Aorta (tissue), 5 donors: ENCODE measurements at regions not wholly inside any gene's neighbourhood (a gene's known extent, or its start where the extent isn't known, plus 50 kb on each side); places are given as distances from the start of the nearest gene placed in this dataset.

ENCODE experiments used
- ATAC-seq: fragments of 200-7000 bp; cut with Tn5 transposase; one replicate; pipeline ENCODE4 v1.9.1; 2022; ENCODE audit warnings: moderate library complexity; ENCODE audit not compliant: low FRiP score
- DNase-seq, 2 donors: peaks; one replicate each; pipeline ENCODE4 v3.0.0-alpha.2; 2020
- H3K27ac ChIP-seq, 2 donors: one replicate each; pipeline ENCODE4 v1.5.1; 2013; ENCODE audit warnings: low read length in 2 of 2, mild to moderate bottlenecking in 2 of 2, moderate library complexity in 2 of 2, control low read depth in 1 of 2, inconsistent platforms in 1 of 2, low read depth in 1 of 2
- H3K27me3 ChIP-seq, 2 donors: one replicate each; pipeline ENCODE4 v1.6.1; 2013; ENCODE audit warnings: control low read depth in 1 of 2, low read length in 1 of 2, mild to moderate bottlenecking in 1 of 2, moderate library complexity in 1 of 2; ENCODE audit not compliant: insufficient read depth in 2 of 2, control insufficient read depth in 1 of 2
- H3K36me3 ChIP-seq, 2 donors: one replicate each; pipeline ENCODE4 v1.6.1; 2013; ENCODE audit warnings: control low read depth in 1 of 2, low read length in 1 of 2, mild to moderate bottlenecking in 1 of 2; ENCODE audit not compliant: insufficient read depth in 2 of 2, control insufficient read depth in 1 of 2
- H3K4me1 ChIP-seq, 2 donors: one replicate each; pipeline ENCODE4 v1.6.1; 2013; ENCODE audit warnings: low read length in 2 of 2, control low read depth in 1 of 2, mild to moderate bottlenecking in 1 of 2, moderate library complexity in 1 of 2; ENCODE audit not compliant: insufficient read depth in 2 of 2, control insufficient read depth in 1 of 2
- H3K4me3 ChIP-seq, 2 donors: one replicate each; pipeline ENCODE4 v1.5.1; 2013; ENCODE audit warnings: low read length in 2 of 2, control low read depth in 1 of 2, mild to moderate bottlenecking in 1 of 2
- H3K9me3 ChIP-seq: one replicate; pipeline ENCODE4 v1.6.1; 2013; ENCODE audit warnings: mild to moderate bottlenecking, low read length; ENCODE audit not compliant: control insufficient read depth
- WGBS, 2 donors: extraction: QIAGEN DNeasy Blood & Tissue Kit; methylation state at CpG; one replicate each; pipeline ENCODE4 v1.1.7; 2013; 5-methylcytosine and 5-hydroxymethylcytosine counted together
- intact Hi-C, 2 donors: fragments of 100-400 bp; cut with DNase I; formaldehyde crosslinking; loops; one replicate each; pipeline versions ENCODE4 v1.14.2 to v1.15.0; 2022
- donor health status: healthy with polysubstance abuse.
- donor health status: Bipolar disorder and iron deficiency.
- donor health status: DM: no; HTN: no; CAD: no.
- donor health status: DM: no; HTN: no; CAD: no.
- donor health status: DM: yes; HTN: yes; CAD: no.

GRCh38 chr18:8979258-8979988 is 123.1 kb upstream of the NDUFV2 start:
- peaks cover 2% of the 10 kb centered on the region for H3K9me3 ChIP-seq
- peaks cover 0 to 3% of the 10 kb centered on the region in 2 donors for H3K4me1 ChIP-seq
- H3K4me3 ChIP-seq: no peak overlapping the region
- H3K36me3 ChIP-seq: no peaks in the 10 kb centered on the region
- no peak for DNase-seq
- H3K27me3 ChIP-seq: no peaks in the 10 kb centered on the region
- intact Hi-C loops: no loop called here
- ATAC-seq: no peak
- 80 to 81% methylated on average over 3 of the region's 3 CpGs for WGBS, 2 donors
- H3K27ac ChIP-seq: no peak overlapping the region

DNA sequence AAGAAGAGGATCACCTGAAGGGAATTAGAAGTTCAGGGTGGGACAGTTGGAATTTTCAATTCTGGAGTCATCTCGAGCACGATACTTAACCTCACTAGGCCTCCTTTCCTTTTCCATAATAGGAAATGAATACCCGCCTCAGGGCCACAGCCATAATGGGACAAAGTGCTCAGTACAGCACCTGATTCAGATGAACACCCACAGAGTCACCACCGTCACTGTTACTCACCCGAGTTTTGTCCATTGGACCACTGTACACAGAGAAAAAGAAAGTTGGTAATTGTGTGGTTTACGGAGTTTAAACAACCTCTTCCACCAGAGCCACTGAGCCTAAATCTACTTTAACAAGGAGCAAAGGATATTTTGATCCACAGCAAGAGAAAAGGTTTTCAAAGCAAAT is 122.0 kb upstream of the NDUFV2 start:
- Histone ChIP-seq H3K27ac (no peak overlapping the region), H3K9me3 (no peaks in the 10 kb centered on the region), H3K36me3 (no peaks in the 10 kb centered on the region), H3K4me3 (no peak overlapping the region), H3K27me3 (no peaks in the 10 kb centered on the region), H3K4me1 (peaks cover 0 to 3% of the 10 kb centered on the region in 2 donors)
- DNase-seq (no peak), ATAC-seq (no peak)
- intact Hi-C loops: no loop called here
- 94 to 98% methylated on average over 6 of the region's 6 CpGs for WGBS, 2 donors

DNA sequence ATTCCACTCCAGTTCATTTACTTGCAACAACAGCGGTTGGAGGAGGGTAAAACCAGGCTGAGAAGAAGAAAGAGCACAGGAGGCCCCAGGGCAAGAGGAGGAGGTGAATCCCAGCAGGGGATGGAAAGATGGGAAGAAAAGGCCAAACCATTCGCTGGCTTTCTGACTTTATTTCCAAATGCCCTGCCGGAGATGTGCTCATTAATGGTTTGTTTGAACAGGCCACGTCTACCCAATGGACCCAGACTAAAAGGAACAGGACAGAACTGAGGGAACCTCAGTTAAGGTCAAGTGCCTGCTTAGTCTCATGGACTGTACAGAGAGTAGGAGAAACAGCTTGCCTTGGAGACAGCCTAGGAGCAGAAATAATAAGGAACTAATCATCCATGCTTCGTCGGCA is 121.6 kb upstream of the NDUFV2 start:
- peaks cover 0 to 3% of the 10 kb centered on the region in 2 donors for H3K4me1 ChIP-seq
- H3K36me3 ChIP-seq: no peaks in the 10 kb centered on the region
- intact Hi-C loops: no loop called here
- ATAC-seq (no peak), DNase-seq (no peak)
- no peak overlapping the region for H3K27ac ChIP-seq
- no peaks in the 10 kb centered on the region for H3K9me3 ChIP-seq
- H3K4me3 ChIP-seq: no peak overlapping the region
- H3K27me3 ChIP-seq: no peaks in the 10 kb centered on the region
- 78 to 82% methylated on average over 6 of the region's 6 CpGs for WGBS, 2 donors

- no peak overlapping the region for H3K27ac ChIP-seq
- DNase-seq: no peak
- 58% methylated on average over 13 of the region's 13 CpGs for WGBS, 2 donors
Measured at GRCh38 chr18:8982416-8983183, 119.9 kb upstream of the NDUFV2 start.

DNA sequence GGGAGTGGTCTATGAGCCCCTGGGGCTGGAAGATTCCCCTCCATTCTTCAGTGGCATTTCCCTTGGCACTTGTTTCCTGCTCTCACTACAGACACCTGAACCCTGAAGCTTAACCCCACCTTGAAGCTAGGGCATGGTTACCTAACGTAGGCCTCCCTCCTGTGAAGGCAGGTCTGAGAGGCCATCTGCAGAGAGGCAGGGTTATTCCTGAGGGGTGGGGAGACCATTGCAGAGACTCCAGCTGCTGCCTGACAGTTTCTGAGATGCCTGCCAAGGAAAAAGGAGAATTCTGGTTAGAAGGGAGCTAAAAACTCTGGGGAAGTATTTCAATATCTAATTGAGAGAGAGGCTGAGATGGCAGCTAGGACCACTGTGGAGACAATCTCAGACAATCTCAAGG is 119.3 kb upstream of the NDUFV2 start:
- Histone ChIP-seq H3K36me3 (no peaks in the 10 kb centered on the region), H3K4me3 (no peak overlapping the region), H3K27me3 (no peaks in the 10 kb centered on the region), H3K27ac (no peak overlapping the region), H3K9me3 (no peaks in the 10 kb centered on the region), H3K4me1 (peaks cover 0 to 2% of the 10 kb centered on the region in 2 donors)
- WGBS, 2 donors: 82 to 92% methylated on average over 1 of the region's 1 CpG
- intact Hi-C loops: no loop called here
- ATAC-seq (no peak), DNase-seq (no peak)

More at GRCh38 chr18:8982416-8983183, 119.9 kb upstream of the NDUFV2 start:
- H3K27me3 ChIP-seq: no peaks in the 10 kb centered on the region
- ATAC-seq: no peak
- H3K4me1 ChIP-seq: peaks cover 0 to 2% of the 10 kb centered on the region in 2 donors
- no peak overlapping the region for H3K4me3 ChIP-seq
- intact Hi-C loops: no loop called here
- H3K9me3 ChIP-seq: no peaks in the 10 kb centered on the region
- H3K36me3 ChIP-seq: no peaks in the 10 kb centered on the region

GRCh38 chr18:8984131-8984721 is 118.3 kb upstream of the NDUFV2 start:
- intact Hi-C loops: no loop called here
- Histone ChIP-seq H3K27ac (no peak overlapping the region), H3K4me1 (peaks cover 0 to 2% of the 10 kb centered on the region in 2 donors), H3K9me3 (no peaks in the 10 kb centered on the region), H3K27me3 (no peaks in the 10 kb centered on the region), H3K4me3 (no peak overlapping the region), H3K36me3 (no peaks in the 10 kb centered on the region)
- 52 to 76% methylated on average over 4 of the region's 4 CpGs for WGBS, 2 donors
- ATAC-seq (no peak), DNase-seq (no peak)

- Histone ChIP-seq H3K9me3 (no peaks in the 10 kb centered on the region), H3K4me3 (no peak overlapping the region), H3K27me3 (no peaks in the 10 kb centered on the region), H3K4me1 (peaks cover 0 to 2% of the 10 kb centered on the region in 2 donors), H3K27ac (no peak overlapping the region), H3K36me3 (no peaks in the 10 kb centered on the region)
- intact Hi-C loops: loop anchor here in 1 of 2 donors (1.0 to 2.0 kb wide), 2 partner anchors 291 to 332 kb away; no protein-coding TSS in a partner anchor
- ATAC-seq: no peak
- WGBS, 2 donors: 14 to 16% methylated on average over 6 of the region's 6 CpGs
- no peak for DNase-seq
Measured at GRCh38 chr18:8987241-8987640, 115.3 kb upstream of the NDUFV2 start.

DNA sequence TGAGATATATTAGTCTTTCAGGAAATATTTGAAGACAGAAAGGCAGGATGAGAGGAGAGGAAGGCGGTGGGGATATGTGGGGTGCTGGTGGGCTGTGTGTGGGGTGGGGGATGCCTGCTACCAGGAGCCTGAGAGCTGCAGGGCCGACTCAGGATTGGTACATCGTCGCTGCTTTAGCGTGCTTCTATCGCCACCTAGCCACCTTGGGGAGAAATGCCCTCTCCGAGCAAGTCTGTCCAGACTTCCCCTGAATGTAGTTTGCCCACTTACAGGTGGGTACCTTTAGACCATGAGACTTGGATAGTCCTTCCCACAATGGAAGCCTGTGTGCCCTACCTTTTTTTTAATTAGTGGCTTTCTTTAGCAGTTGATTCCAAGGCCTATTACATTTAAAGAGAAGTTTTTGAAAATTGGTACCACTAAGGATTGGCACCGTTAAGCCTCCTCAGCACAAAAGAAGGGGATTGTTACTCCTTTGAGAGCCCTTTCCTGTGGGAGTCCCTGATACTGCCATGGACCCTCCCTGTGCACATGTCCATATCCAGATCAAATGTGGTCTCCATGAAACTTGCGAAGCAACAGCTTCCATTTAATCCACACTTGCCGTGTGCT is 114.1 kb upstream of the NDUFV2 start:
- DNase-seq (peak; percentile 55 to 80), ATAC-seq (peak; percentile 70)
- Histone ChIP-seq H3K4me1 (peaks cover 0 to 2% of the 10 kb centered on the region in 2 donors), H3K9me3 (no peaks in the 10 kb centered on the region), H3K27me3 (no peaks in the 10 kb centered on the region), H3K36me3 (no peaks in the 10 kb centered on the region), H3K27ac (no peak overlapping the region), H3K4me3 (no peak overlapping the region)
- 30% methylated on average over 10 of the region's 10 CpGs for WGBS, 2 donors
- intact Hi-C loops: loop anchor here in 1 of 2 donors (2.0 kb wide), 2 partner anchors 292 to 334 kb away; no protein-coding TSS in a partner anchor
